ENCODE measurements at regions not wholly inside any gene's neighbourhood (a gene's known extent, or its start where the extent isn't known, plus 50 kb on each side); places are given as distances from the start of the nearest gene placed in this dataset.
"Not testable (repeated sequence)": the region's sequence is repeated elsewhere in the genome, so short reads cannot be mapped to it uniquely, and the experiment has no call there.

DNA sequence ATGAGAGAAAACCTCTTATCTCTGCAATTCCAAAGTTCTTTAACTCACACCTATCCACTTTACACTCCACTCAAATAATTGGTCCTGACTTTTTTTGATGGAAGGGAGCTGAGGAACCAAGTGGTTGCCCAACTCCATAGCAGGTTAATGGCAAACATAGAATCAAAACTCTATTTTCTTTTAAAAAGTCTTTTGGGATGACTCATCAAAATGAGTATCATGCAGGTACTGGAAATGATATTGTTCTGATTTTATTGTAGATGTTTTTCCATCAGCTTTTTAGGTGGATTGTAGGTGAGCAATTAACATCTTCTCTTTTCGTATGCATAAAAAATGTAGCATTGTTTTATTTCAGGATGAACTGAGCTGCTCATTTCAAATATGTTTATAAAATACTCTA is 239.5 kb downstream of the SATB1 start:
- 91 to 93% methylated on average over 1 of the region's 1 CpG for WGBS, 2 donors
- Histone ChIP-seq H3K27me3 (no peaks in the 10 kb centered on the region), H3K4me3 (replicated peaks in 1 of 3) (no peak overlapping the region), H3K36me3 (no peaks in the 10 kb centered on the region), H3K9me3 (no peaks in the 10 kb centered on the region), H3K27ac (no peak overlapping the region), H3K4me1 (no peaks in the 10 kb centered on the region)
- no peak for DNase-seq
- intact Hi-C loops (cut with DNase I): no loop called here
- TF ChIP-seq, protein P1, sequence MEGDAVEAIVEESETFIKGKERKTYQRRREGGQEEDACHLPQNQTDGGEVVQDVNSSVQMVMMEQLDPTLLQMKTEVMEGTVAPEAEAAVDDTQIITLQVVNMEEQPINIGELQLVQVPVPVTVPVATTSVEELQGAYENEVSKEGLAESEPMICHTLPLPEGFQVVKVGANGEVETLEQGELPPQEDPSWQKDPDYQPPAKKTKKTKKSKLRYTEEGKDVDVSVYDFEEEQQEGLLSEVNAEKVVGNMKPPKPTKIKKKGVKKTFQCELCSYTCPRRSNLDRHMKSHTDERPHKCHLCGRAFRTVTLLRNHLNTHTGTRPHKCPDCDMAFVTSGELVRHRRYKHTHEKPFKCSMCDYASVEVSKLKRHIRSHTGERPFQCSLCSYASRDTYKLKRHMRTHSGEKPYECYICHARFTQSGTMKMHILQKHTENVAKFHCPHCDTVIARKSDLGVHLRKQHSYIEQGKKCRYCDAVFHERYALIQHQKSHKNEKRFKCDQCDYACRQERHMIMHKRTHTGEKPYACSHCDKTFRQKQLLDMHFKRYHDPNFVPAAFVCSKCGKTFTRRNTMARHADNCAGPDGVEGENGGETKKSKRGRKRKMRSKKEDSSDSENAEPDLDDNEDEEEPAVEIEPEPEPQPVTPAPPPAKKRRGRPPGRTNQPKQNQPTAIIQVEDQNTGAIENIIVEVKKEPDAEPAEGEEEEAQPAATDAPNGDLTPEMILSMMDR (IDR thresholded peaks at IDR 0.05): no peak
- TF ChIP-seq POLR2A (IDR thresholded peaks at IDR 0.05): no peak

DNA sequence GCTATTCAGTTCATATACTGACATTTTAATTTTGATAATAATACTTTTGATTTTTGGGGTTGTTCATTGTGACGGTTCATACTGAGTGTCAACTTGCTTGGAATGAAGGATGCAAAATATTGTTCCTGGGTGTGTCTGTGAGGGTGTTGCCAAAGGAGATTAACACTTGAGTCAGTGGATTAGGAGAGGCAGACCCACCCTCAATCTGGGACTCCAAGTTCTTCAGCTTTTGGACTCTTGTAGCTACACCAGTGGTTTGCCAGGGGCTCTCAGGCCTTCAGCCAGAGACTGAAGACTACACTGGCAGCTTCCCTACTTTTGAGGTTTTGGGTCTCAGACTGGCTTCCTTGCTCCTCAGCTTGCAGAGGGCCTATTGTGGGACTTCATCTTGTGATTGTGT is 242.2 kb downstream of the SATB1 start:
- H3K4me1 ChIP-seq; DNase-seq; H3K36me3 ChIP-seq; H3K4me3 ChIP-seq (replicated peaks in 1 of 3); H3K27me3 ChIP-seq; H3K9me3 ChIP-seq; intact Hi-C loops (cut with DNase I); H3K27ac ChIP-seq: not testable (repeated sequence)
- 87 to 94% methylated on average over 1 of the region's 1 CpG for WGBS, 2 donors

DNA sequence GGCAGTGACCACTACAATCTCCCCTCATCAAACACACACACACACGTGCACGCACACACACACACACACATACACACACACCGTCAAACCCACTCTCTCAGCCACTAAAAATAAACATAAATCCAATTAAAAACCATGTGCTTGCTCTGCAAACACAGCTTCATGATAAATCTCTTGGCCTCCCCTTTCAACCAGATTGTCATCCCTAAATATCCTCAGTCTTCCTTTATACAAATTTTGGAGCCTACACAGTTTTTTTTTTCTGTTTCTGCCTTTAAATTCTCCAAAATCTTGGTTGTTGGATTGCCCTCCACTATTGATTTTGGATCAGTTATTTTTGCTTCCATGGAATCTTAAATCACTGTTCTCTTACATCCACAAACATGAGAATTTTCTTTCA is 245.6 kb downstream of the SATB1 start:
- Histone ChIP-seq H3K4me1 (no peaks in the 10 kb centered on the region), H3K4me3 (replicated peaks in 1 of 3) (no peak overlapping the region), H3K9me3 (no peaks in the 10 kb centered on the region), H3K36me3 (no peaks in the 10 kb centered on the region), H3K27ac (no peak overlapping the region), H3K27me3 (no peaks in the 10 kb centered on the region)
- intact Hi-C loops (cut with DNase I): no loop called here
- TF ChIP-seq, protein P1 (IDR thresholded peaks at IDR 0.05): no peak
- no peak for TF ChIP-seq POLR2A (IDR thresholded peaks at IDR 0.05)
- 75 to 76% methylated on average over 3 of the region's 3 CpGs for WGBS, 2 donors
- no peak for DNase-seq

DNA sequence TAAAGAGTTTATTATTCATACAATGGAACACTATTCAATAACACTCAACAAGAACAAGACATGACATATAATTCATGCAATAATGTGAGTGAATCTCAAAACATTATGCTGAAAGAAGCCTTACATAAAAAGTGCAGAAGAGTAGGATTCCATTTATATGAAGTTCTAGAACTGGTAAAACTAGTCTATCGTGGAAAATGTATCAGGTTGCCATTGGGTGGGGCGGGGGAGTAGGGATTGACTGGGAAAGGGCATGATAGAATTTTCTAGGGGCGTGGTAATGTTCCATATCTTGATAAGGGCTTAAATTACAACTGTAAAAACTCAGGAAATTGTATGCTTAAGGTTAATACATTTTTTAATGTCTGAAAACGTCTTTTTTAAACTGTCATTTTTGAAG is 247.9 kb downstream of the SATB1 start:
- Histone ChIP-seq H3K27me3 (no peaks in the 10 kb centered on the region), H3K4me3 (replicated peaks in 1 of 3) (no peak overlapping the region), H3K9me3 (no peaks in the 10 kb centered on the region), H3K4me1 (no peaks in the 10 kb centered on the region), H3K36me3 (no peaks in the 10 kb centered on the region), H3K27ac (no peak overlapping the region)
- no peak for DNase-seq
- WGBS, 2 donors: 81 to 84% methylated on average over 4 of the region's 4 CpGs
- intact Hi-C loops (cut with DNase I): no loop called here
- no peak for TF ChIP-seq POLR2A (IDR thresholded peaks at IDR 0.05)
- TF ChIP-seq, protein P1 (IDR thresholded peaks at IDR 0.05): no peak

DNA sequence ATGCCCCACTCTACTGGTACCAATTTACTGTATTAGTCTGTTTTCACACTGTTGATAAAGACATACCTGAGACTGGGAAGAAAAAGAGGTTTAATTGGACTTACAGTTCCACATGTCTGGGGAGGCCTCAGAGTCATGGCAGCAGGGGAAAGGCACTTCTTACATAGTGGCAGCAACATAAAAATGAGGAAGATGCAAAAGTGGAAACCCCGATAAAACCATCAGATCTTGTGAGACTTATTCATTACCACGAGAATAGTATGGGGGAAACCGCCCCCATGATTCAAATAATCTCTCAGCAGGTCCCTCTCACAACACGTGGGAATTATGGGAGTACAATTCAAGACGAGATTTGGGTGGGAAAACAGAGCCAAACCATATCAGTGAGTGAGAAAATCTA is 251.2 kb downstream of the SATB1 start:
- 80 to 81% methylated on average over 5 of the region's 5 CpGs for WGBS, 2 donors

DNA sequence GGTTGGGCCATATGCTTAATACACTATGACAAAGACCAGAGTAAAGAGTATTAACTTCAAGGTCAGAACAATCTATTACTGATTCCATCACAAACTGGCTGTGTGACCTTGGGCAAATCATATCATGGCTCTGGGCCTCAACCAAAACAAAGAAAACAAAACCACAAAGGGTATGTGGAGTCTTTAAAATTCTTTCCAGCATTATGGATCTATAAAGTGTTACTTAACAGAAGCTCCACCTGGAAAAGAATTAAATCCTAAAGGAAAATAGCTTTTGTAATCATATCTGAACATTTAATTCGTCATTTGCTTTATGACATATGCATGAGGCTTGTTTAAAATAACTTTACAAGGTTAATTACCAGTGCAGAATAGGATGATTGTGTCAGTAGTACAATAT is 265.5 kb downstream of the SATB1 start:
- H3K4me1 ChIP-seq: no peaks in the 10 kb centered on the region
- H3K27me3 ChIP-seq: no peaks in the 10 kb centered on the region
- 69 to 90% methylated on average over 1 of the region's 1 CpG for WGBS, 2 donors
- H3K4me3 ChIP-seq (replicated peaks in 1 of 3): no peak overlapping the region
- no peak overlapping the region for H3K27ac ChIP-seq
- H3K9me3 ChIP-seq: no peaks in the 10 kb centered on the region
- no peak for DNase-seq
- intact Hi-C loops (cut with DNase I): no loop called here
- H3K36me3 ChIP-seq: no peaks in the 10 kb centered on the region
- TF ChIP-seq, protein P1 (IDR thresholded peaks at IDR 0.05): no peak
- no peak for TF ChIP-seq POLR2A (IDR thresholded peaks at IDR 0.05)

More for the DNA sequence above, 251.2 kb downstream of the SATB1 start:
- intact Hi-C loops (cut with DNase I); H3K4me3 ChIP-seq (replicated peaks in 1 of 3); H3K27ac ChIP-seq; DNase-seq; H3K27me3 ChIP-seq; H3K4me1 ChIP-seq; H3K9me3 ChIP-seq; H3K36me3 ChIP-seq: not testable (repeated sequence)
